H9 (cell line): ENCODE measurements at regions not wholly inside any gene's neighbourhood (a gene's known extent, or its start where the extent isn't known, plus 50 kb on each side); places are given as distances from the start of the nearest gene placed in this dataset.

ENCODE experiments used
- DNase-seq: peaks from one replicate; pipeline ENCODE4 v3.0.0-alpha.2; 2017
- H2AFZ ChIP-seq: one replicate; pipeline ENCODE4 v1.6.1; 2013; ENCODE audit warnings: mild to moderate bottlenecking, low read length, control low read depth, moderate library complexity
- H2AK5ac ChIP-seq: 2 replicates; pipeline ENCODE4 v1.6.1; 2013; ENCODE audit warnings: low read length, control low read depth, mixed read lengths; ENCODE audit not compliant: insufficient read length
- H2BK120ac ChIP-seq: one replicate; pipeline ENCODE4 v1.6.1; 2013; ENCODE audit warnings: low read depth, mild to moderate bottlenecking, low read length, control low read depth, inconsistent platforms; ENCODE audit not compliant: poor library complexity, severe bottlenecking
- H2BK12ac ChIP-seq: 2 replicates; pipeline ENCODE4 v1.6.1; 2013; ENCODE audit warnings: low read length, control low read depth, mixed read lengths, low read depth; ENCODE audit not compliant: insufficient read length
- H2BK15ac ChIP-seq: 2 replicates; pipeline ENCODE4 v1.6.1; 2013; ENCODE audit warnings: low read depth, low read length, control low read depth
- H2BK20ac ChIP-seq: one replicate; pipeline ENCODE4 v1.6.1; 2013; ENCODE audit warnings: low read depth, mild to moderate bottlenecking, low read length, control low read depth, inconsistent platforms; ENCODE audit not compliant: poor library complexity, severe bottlenecking
- H2BK5ac ChIP-seq: 2 replicates; pipeline ENCODE4 v1.6.1; 2013; ENCODE audit warnings: low read length, control low read depth, mixed read lengths; ENCODE audit not compliant: insufficient read length
- H3K14ac ChIP-seq: 2 replicates; pipeline ENCODE4 v1.6.1; 2013; ENCODE audit warnings: low read length, control low read depth; ENCODE audit not compliant: insufficient read depth
- H3K18ac ChIP-seq: 2 replicates; pipeline ENCODE4 v1.6.1; 2013; ENCODE audit warnings: low read depth, mild to moderate bottlenecking, mixed read lengths, low read length, control low read depth; ENCODE audit not compliant: insufficient read length
- H3K23ac ChIP-seq: 2 replicates; pipeline ENCODE4 v1.6.1; 2013; ENCODE audit warnings: low read length, control low read depth, mixed read lengths, low read depth; ENCODE audit not compliant: insufficient read length
- H3K23me2 ChIP-seq: 2 replicates; pipeline ENCODE4 v1.6.1; 2013; ENCODE audit warnings: low read depth, mild to moderate bottlenecking, mixed read lengths, low read length, control low read depth; ENCODE audit not compliant: insufficient read length, poor library complexity, severe bottlenecking
- H3K27ac ChIP-seq: 2 replicates; pipeline ENCODE4 v1.5.1; 2013; ENCODE audit warnings: low read length, control low read depth, mixed read lengths, low read depth; ENCODE audit not compliant: insufficient read length
- H3K27me3 ChIP-seq: 2 replicates; pipeline ENCODE4 v1.6.1; 2013; ENCODE audit warnings: low read length, control low read depth, inconsistent platforms; ENCODE audit not compliant: insufficient read depth
- H3K4ac ChIP-seq: 2 replicates; pipeline ENCODE4 v1.6.1; 2013; ENCODE audit warnings: low read depth, mild to moderate bottlenecking, control low read depth, inconsistent platforms, low read length, moderate library complexity
- H3K4me1 ChIP-seq: 2 replicates; pipeline ENCODE4 v1.6.1; 2013; ENCODE audit warnings: low read length, control low read depth, inconsistent platforms; ENCODE audit not compliant: insufficient read depth
- H3K4me2 ChIP-seq: 2 replicates; pipeline ENCODE4 v1.6.1; 2013; ENCODE audit warnings: low read length, control low read depth, mixed read lengths; ENCODE audit not compliant: insufficient read length, insufficient read depth
- H3K56ac ChIP-seq: 2 replicates; pipeline ENCODE4 v1.6.1; 2013; ENCODE audit warnings: low read depth, mild to moderate bottlenecking, mixed read lengths, low read length, control low read depth; ENCODE audit not compliant: insufficient read length
- H3K79me1 ChIP-seq: 2 replicates; pipeline ENCODE4 v1.6.1; 2013; ENCODE audit warnings: low read depth, mild to moderate bottlenecking, moderate library complexity, low read length, control low read depth, inconsistent platforms; ENCODE audit not compliant: insufficient read depth, poor library complexity, severe bottlenecking
- H3K79me2 ChIP-seq: 2 replicates; pipeline ENCODE4 v1.6.1; 2013; ENCODE audit warnings: low read length, control low read depth, inconsistent platforms; ENCODE audit not compliant: insufficient read depth
- H3K9ac ChIP-seq: 2 replicates; pipeline ENCODE4 v1.6.1; 2013; ENCODE audit warnings: low read length, control low read depth, mixed read lengths; ENCODE audit not compliant: insufficient read length; ENCODE audit errors: extremely low read depth
- H3K9me3 ChIP-seq: one replicate; pipeline ENCODE4 v1.6.1; 2013; ENCODE audit warnings: low read depth, low read length, inconsistent platforms; ENCODE audit not compliant: control insufficient read depth
- H3T11ph ChIP-seq: one replicate; pipeline ENCODE4 v1.6.1; 2013; ENCODE audit warnings: mild to moderate bottlenecking, low read length, control low read depth, inconsistent platforms
- H4K20me1 ChIP-seq: one replicate; pipeline ENCODE4 v1.6.1; 2013; ENCODE audit not compliant: control insufficient read depth, insufficient read length, insufficient read depth
- H4K5ac ChIP-seq: 2 replicates; pipeline ENCODE4 v1.6.1; 2013; ENCODE audit warnings: low read depth, mild to moderate bottlenecking, mixed read lengths, low read length, control low read depth; ENCODE audit not compliant: insufficient read length
- H4K8ac ChIP-seq: replicated peaks from 2 replicates; pipeline ENCODE4 v1.6.1; 2013; ENCODE audit warnings: low read length, control low read depth, mixed read lengths, low read depth; ENCODE audit not compliant: insufficient read length
- H4K91ac ChIP-seq: 2 replicates; pipeline ENCODE4 v1.6.1; 2013; ENCODE audit warnings: low read depth, mild to moderate bottlenecking, moderate library complexity, mixed read lengths, low read length, control low read depth; ENCODE audit not compliant: insufficient read length
- H3K27ac Mint-ChIP-seq, 3 experiments: 2 replicates in 2 of 3; 3 replicates in 1 of 3; pipeline ENCODE4 v1.8.0; 2020 to 2021; ENCODE audit warnings: mixed read lengths in 3 of 3, mild to moderate bottlenecking in 1 of 3, moderate library complexity in 1 of 3
- H3K27me3 Mint-ChIP-seq: 2 replicates; pipeline ENCODE4 v1.8.0; 2021; ENCODE audit warnings: low read depth, mild to moderate bottlenecking, moderate library complexity, mixed read lengths
- H3K36me3 Mint-ChIP-seq, 3 experiments: 2 replicates in 2 of 3; 3 replicates in 1 of 3; pipeline ENCODE4 v1.8.0; 2020 to 2021; ENCODE audit warnings: low read depth in 3 of 3, mixed read lengths in 3 of 3; ENCODE audit not compliant: insufficient read depth in 1 of 3
- H3K4me1 Mint-ChIP-seq, 2 experiments: 2 replicates each; pipeline ENCODE4 v1.8.0; 2020; ENCODE audit warnings: mixed read lengths in 2 of 2
- H3K4me3 Mint-ChIP-seq, 2 experiments: 2 replicates in 1 of 2; 3 replicates in 1 of 2; pipeline ENCODE4 v1.8.0; 2020 to 2021; ENCODE audit warnings: mild to moderate bottlenecking in 2 of 2, mixed read lengths in 2 of 2, moderate library complexity in 1 of 2
- H3K9me3 Mint-ChIP-seq, 2 experiments: 2 replicates in 1 of 2; 3 replicates in 1 of 2; pipeline ENCODE4 v1.8.0; 2020; ENCODE audit warnings: mild to moderate bottlenecking in 2 of 2, mixed read lengths in 2 of 2, moderate library complexity in 1 of 2
- CTCF ChIP-seq: fragments of 200-600 bp; sonication (generic); conservative IDR thresholded peaks from 3 replicates; pipeline ENCODE4 v1.8.0; 2021; ENCODE audit warnings: antibody characterized with exemption, mild to moderate bottlenecking
- whole genome bisulfite sequencing: extraction: QIAGEN DNeasy Blood & Tissue Kit; methylation state at CpG from one replicate; pipeline ENCODE4 v1.1.7; 2013; ENCODE audit warnings: missing lambda C conversion rate, low lambda C conversion rate, mixed read lengths; ENCODE audit not compliant: insufficient read length; ENCODE audit errors: extremely low coverage; 5-methylcytosine and 5-hydroxymethylcytosine counted together

GRCh38 chr12:83390186-83390585 is 703.5 kb downstream of the TMTC2 start:
- Histone ChIP-seq H2BK120ac (no peak overlapping the region), H3K56ac (no peak overlapping the region), H3T11ph (no peak overlapping the region), H2BK15ac (no peak overlapping the region), H3K9ac (no peak overlapping the region), H3K9me3 (no peaks in the 10 kb centered on the region), H4K8ac (no peak overlapping the region), H3K79me2 (no peaks in the 10 kb centered on the region), H3K23me2 (no peaks in the 10 kb centered on the region), H4K5ac (no peak overlapping the region), H3K18ac (no peak overlapping the region), H3K4me1 (no peaks in the 10 kb centered on the region), H3K23ac (no peak overlapping the region), H2BK5ac (no peak overlapping the region), H3K14ac (no peak overlapping the region), H3K79me1 (no peaks in the 10 kb centered on the region), H4K20me1 (no peaks in the 10 kb centered on the region), H2BK20ac (no peak overlapping the region), H3K4me2 (no peak overlapping the region), H4K91ac (no peak overlapping the region), H3K4ac (no peak overlapping the region), H3K27me3 (no peaks in the 10 kb centered on the region), H2BK12ac (no peak overlapping the region), H3K27ac (no peak overlapping the region), H2AK5ac (no peak overlapping the region), H2AFZ (no peak overlapping the region)
- H3K27me3 Mint-ChIP-seq = no peaks in the 10 kb centered on the region; the same call in 1 of the 2 replicates
- no peak for TF ChIP-seq CTCF
- H3K27ac Mint-ChIP-seq = no peak overlapping the region
- no peaks in the 10 kb centered on the region for H3K9me3 Mint-ChIP-seq
- H3K4me1 Mint-ChIP-seq = peaks cover 7 to 10% of the 10 kb centered on the region in 2 experiments; a peak in 3 of 4 replicates
- H3K4me3 Mint-ChIP-seq = no peak overlapping the region
- no CpG with 5 or more reads among the region's 3 CpGs for WGBS
- no peak for DNase-seq
- no peaks in the 10 kb centered on the region for H3K36me3 Mint-ChIP-seq
